GM13976 (cell line): ENCODE measurements at regions not wholly inside any gene's neighbourhood (a gene's known extent, or its start where the extent isn't known, plus 50 kb on each side); places are given as distances from the start of the nearest gene placed in this dataset.

Source experiments
- DNase-seq: peaks from one replicate; pipeline ENCODE4 v3.0.0; 2012; ENCODE audit warnings: low spot score
- CTCF ChIP-seq: IDR thresholded peaks from 2 replicates; pipeline ENCODE4 v1.5.1; 2012; ENCODE audit warnings: borderline replicate concordance, mild to moderate bottlenecking; ENCODE audit not compliant: insufficient read depth; ENCODE audit errors: extremely low read depth, missing control alignments, control extremely low read depth
- in situ Hi-C: fragments of 300-500 bp; cut with MboI; formaldehyde crosslinking; loops from one replicate; pipeline ENCODE4 v1.12.0; 2022; ENCODE audit warnings: low sequenced_read_pairs, mixed read lengths, inconsistent platforms; ENCODE audit not compliant: unreplicated experiment

- DNase-seq, result no peak
- in situ Hi-C loops, result no loop called here
- no peak for TF ChIP-seq CTCF
These were observed 128.4 kb downstream of the FHDC1 start for GRCh38 chr4:153064571-153064970.

- in situ Hi-C loops, result no loop called here
- no peak for DNase-seq
- no peak for TF ChIP-seq CTCF
These were observed 129.2 kb downstream of the FHDC1 start for GRCh38 chr4:153065276-153065675.

- in situ Hi-C loops, result no loop called here
- TF ChIP-seq CTCF, result no peak
- no peak for DNase-seq
These were observed 131.3 kb downstream of the FHDC1 start for GRCh38 chr4:153067376-153067775.

- TF ChIP-seq CTCF, result no peak
- no peak for DNase-seq
- in situ Hi-C loops, result no loop called here
These were observed 132.6 kb downstream of the FHDC1 start for GRCh38 chr4:153068751-153069150.

- TF ChIP-seq CTCF, result no peak
- no peak for DNase-seq
- in situ Hi-C loops, result no loop called here
These were observed 132.2 kb upstream of the TRIM2 start for GRCh38 chr4:153071958-153072598.

GRCh38 chr4:153072661-153073060, 131.6 kb upstream of the TRIM2 start:
- TF ChIP-seq CTCF, result no peak
- in situ Hi-C loops, result no loop called here
- DNase-seq, result no peak
